NCI-H524 (cell line): ENCODE measurements at regions not wholly inside any gene's neighbourhood (a gene's known extent, or its start where the extent isn't known, plus 50 kb on each side); places are given as distances from the start of the nearest gene placed in this dataset.
"Not testable (repeated sequence)": the region's sequence is repeated elsewhere in the genome, so short reads cannot be mapped to it uniquely, and the experiment has no call there.

Experiments used
- DNase-seq, 2 experiments: peaks; one replicate each; lab custom pipeline; 2025; lab: John Stamatoyannopoulos, UW

- DNase-seq = no peak
These were observed 258.5 kb downstream of the CRLF2 start for GRCh38 chrX:953879-954482.

- DNase-seq = no peak
These were observed 259.6 kb downstream of the CRLF2 start for GRCh38 chrX:952816-953215.

- not testable (repeated sequence) for DNase-seq
These were observed 265.2 kb downstream of the CRLF2 start for GRCh38 chrX:947262-947661.

GRCh38 chrX:943035-943434, 269.4 kb downstream of the CRLF2 start:
- DNase-seq = no peak

GRCh38 chrX:940691-941090, 271.8 kb downstream of the CRLF2 start:
- DNase-seq = no peak

GRCh38 chrX:936979-937769, 275.3 kb downstream of the CRLF2 start:
- no peak for DNase-seq

GRCh38 chrX:933611-934010, 278.8 kb downstream of the CRLF2 start:
- DNase-seq = no peak

- no peak for DNase-seq
These were observed 283.8 kb downstream of the CRLF2 start for GRCh38 chrX:928606-929005.

- no peak for DNase-seq
These were observed 285.5 kb downstream of the CRLF2 start for GRCh38 chrX:926991-927390.

GRCh38 chrX:926070-926469, 286.4 kb downstream of the CRLF2 start:
- DNase-seq = no peak

GRCh38 chrX:925652-926061, 286.8 kb downstream of the CRLF2 start:
- no peak for DNase-seq

GRCh38 chrX:925094-925493, 287.4 kb downstream of the CRLF2 start:
- DNase-seq = no peak

- DNase-seq = no peak
These were observed 288.4 kb downstream of the CRLF2 start for GRCh38 chrX:924017-924416.

GRCh38 chrX:920234-920799, 289.7 kb downstream of the SHOX start:
- DNase-seq = no peak

- no peak for DNase-seq
These were observed 285.6 kb downstream of the SHOX start for GRCh38 chrX:916230-916599.

- no peak for DNase-seq
These were observed 285.0 kb downstream of the SHOX start for GRCh38 chrX:915427-916229.

- DNase-seq = no peak
These were observed 283.6 kb downstream of the SHOX start for GRCh38 chrX:914206-914605.

- no peak for DNase-seq
These were observed 282.1 kb downstream of the SHOX start for GRCh38 chrX:912677-913076.

GRCh38 chrX:909068-909467, 278.5 kb downstream of the SHOX start:
- DNase-seq = not testable (repeated sequence)

GRCh38 chrX:906586-906985, 276.0 kb downstream of the SHOX start:
- no peak for DNase-seq

- DNase-seq = no peak
These were observed 275.4 kb downstream of the SHOX start for GRCh38 chrX:905848-906566.

GRCh38 chrX:903116-903515, 272.5 kb downstream of the SHOX start:
- DNase-seq = no peak
